C4-2B (cell line): ENCODE measurements at regions not wholly inside any gene's neighbourhood (a gene's known extent, or its start where the extent isn't known, plus 50 kb on each side); places are given as distances from the start of the nearest gene placed in this dataset.

Source experiments
- H3K27ac ChIP-seq: fragments of 450-650 bp; 2 replicates; pipeline ENCODE4 v1.5.1; 2017
- CTCF ChIP-seq: fragments of 450-650 bp; conservative IDR thresholded peaks from 2 replicates; pipeline ENCODE4 v1.5.1; 2017; ENCODE audit warnings: mild to moderate bottlenecking
- ZFX ChIP-seq: fragments of 450-650 bp; IDR thresholded peaks from 2 replicates; pipeline ENCODE4 v1.6.1; 2017

- H3K27ac ChIP-seq, result no peak overlapping the region
- TF ChIP-seq CTCF (no peak), ZFX (no peak)
These were observed 227.0 kb upstream of the WWC1 start for GRCh38 chr5:168064457-168064856.

- TF ChIP-seq ZFX (no peak), CTCF (no peak)
- H3K27ac ChIP-seq, result no peak overlapping the region
These were observed 226.4 kb upstream of the WWC1 start for GRCh38 chr5:168064933-168065622.

- TF ChIP-seq CTCF (no peak), ZFX (no peak)
- no peak overlapping the region for H3K27ac ChIP-seq
These were observed 224.8 kb upstream of the WWC1 start for GRCh38 chr5:168066536-168067208.

- no peak overlapping the region for H3K27ac ChIP-seq
- TF ChIP-seq CTCF (no peak), ZFX (no peak)
These were observed 220.7 kb upstream of the WWC1 start for GRCh38 chr5:168070761-168071160.

GRCh38 chr5:168072665-168073064 lies 218.8 kb upstream of the WWC1 start:
- no peak overlapping the region for H3K27ac ChIP-seq
- TF ChIP-seq ZFX (no peak), CTCF (no peak)

- H3K27ac ChIP-seq, result no peak overlapping the region
- TF ChIP-seq ZFX (no peak), CTCF (no peak)
These were observed 218.1 kb upstream of the WWC1 start for GRCh38 chr5:168073311-168073710.

- no peak overlapping the region for H3K27ac ChIP-seq
These were observed 217.2 kb upstream of the WWC1 start for GRCh38 chr5:168073991-168074800.

More at GRCh38 chr5:168073991-168074800, 217.2 kb upstream of the WWC1 start:
- TF ChIP-seq CTCF, result no peak
- no peak for TF ChIP-seq ZFX
